HepG2 (cell line): ENCODE measurements at regions not wholly inside any gene's neighbourhood (a gene's known extent, or its start where the extent isn't known, plus 50 kb on each side); places are given as distances from the start of the nearest gene placed in this dataset.
A peak's percentile ranks its signal among the peaks of the same experiment; 100 is the strongest.

Experiments
- ATAC-seq: fragments of 200-7000 bp; cut with Tn5 transposase; 3 replicates; pipeline ENCODE4 v1.9.1; 2020; ENCODE audit warnings: mild to moderate bottlenecking, moderate library complexity
- BruUV-seq: library from RNA; stranded (reverse); fragments of 400-500 nt; replicated peaks from 2 replicates; lab custom pipeline; 2021; lab: Mats Ljungman, UMichigan
- CTCF ChIA-PET: fragments of 300-600 bp; formaldehyde crosslinking; extraction: SDS; loops from one replicate; lab custom pipeline; 2021; ENCODE audit warnings: low total read pairs, inconsistent platforms, low intra/inter-chr PET ratio; lab: Yijun Ruan, JAX
- POLR2A ChIA-PET: fragments of 350-600 bp; sonication (Branson Sonifier 250); formaldehyde crosslinking; loops from one replicate; lab custom pipeline; 2020; ENCODE audit warnings: antibody characterized with exemption, inconsistent platforms; lab: Yijun Ruan, JAX
- DNase-seq: peaks from one replicate; pipeline ENCODE4 v3.0.0-alpha.2; 2015; ENCODE audit warnings: low spot score
- FAIRE-seq: peaks from 3 replicates; lab custom pipeline; 2011; peaks lifted over from hg19 to GRCh38; lab: Jason Lieb, UNC
- H2AFZ ChIP-seq: one replicate; pipeline ENCODE4 v1.6.1; 2011; ENCODE audit warnings: low read length, inconsistent platforms
- H3K27ac ChIP-seq: fragments of 300-600 bp; 3 replicates; pipeline ENCODE4 v1.8.0; 2011; ENCODE audit warnings: mixed run types, mild to moderate bottlenecking, mixed read lengths, low read length, inconsistent platforms; ENCODE audit not compliant: insufficient read depth; ENCODE audit errors: extremely low read length
- H3K27me3 ChIP-seq, 2 experiments: fragments of 200-600 bp in 1 of 2; 2 replicates in 1 of 2; 3 replicates in 1 of 2; pipeline versions ENCODE4 v1.6.0 to v1.8.0; 2011; ENCODE audit warnings: low read length in 2 of 2, mild to moderate bottlenecking in 2 of 2, moderate library complexity in 2 of 2, inconsistent platforms in 1 of 2; ENCODE audit not compliant: insufficient read depth in 2 of 2, control insufficient read depth in 1 of 2
- H3K36me3 ChIP-seq, 2 experiments: fragments of 200-600 bp in 1 of 2; replicated peaks in 1 of 2; 2 replicates in 1 of 2; 3 replicates in 1 of 2; pipeline versions ENCODE4 v1.5.1 to v1.8.0; 2011; ENCODE audit warnings: low read length in 2 of 2, inconsistent platforms in 1 of 2; ENCODE audit not compliant: insufficient read depth in 2 of 2, control insufficient read depth in 1 of 2
- H3K4me1 ChIP-seq: 2 replicates; pipeline ENCODE4 v1.5.1; 2012; ENCODE audit warnings: low read length, inconsistent platforms; ENCODE audit not compliant: insufficient read depth
- H3K4me2 ChIP-seq: 2 replicates; pipeline ENCODE4 v1.6.0; 2011; ENCODE audit warnings: low read depth, low read length, inconsistent platforms
- H3K4me3 ChIP-seq, 3 experiments: fragments of 200-600 bp in 1 of 3; sonication (generic), shearing (Covaris generic) in 1 of 3; replicated peaks in 1 of 3; 2 replicates each; pipeline ENCODE4 v1.5.1; 2011 to 2016; ENCODE audit warnings: low read length in 3 of 3, inconsistent platforms in 2 of 3, low read depth in 2 of 3, mild to moderate bottlenecking in 2 of 3, control low read depth in 1 of 3, mixed read lengths in 1 of 3; ENCODE audit not compliant: insufficient read depth in 1 of 3
- H3K79me2 ChIP-seq: one replicate; pipeline ENCODE4 v1.6.1; 2011; ENCODE audit warnings: low read length, inconsistent platforms; ENCODE audit not compliant: insufficient read depth
- H3K9ac ChIP-seq: 2 replicates; pipeline ENCODE4 v1.6.0; 2011; ENCODE audit warnings: mild to moderate bottlenecking, low read depth, low read length, inconsistent platforms; ENCODE audit not compliant: insufficient read depth
- H3K9me3 ChIP-seq: 2 replicates; pipeline ENCODE4 v1.5.1; 2012; ENCODE audit warnings: mild to moderate bottlenecking, low read length
- H4K20me1 ChIP-seq: 2 replicates; pipeline ENCODE4 v1.6.0; 2011; ENCODE audit warnings: inconsistent platforms, mild to moderate bottlenecking, low read length, moderate library complexity; ENCODE audit not compliant: insufficient read depth
- ATAD3A ChIP-seq: sonication (generic); formaldehyde crosslinking; IDR thresholded peaks from 2 replicates; pipeline ENCODE4 v1.4.0; 2020; ENCODE audit warnings: missing genetic modification reagents
- ATF7 ChIP-seq, 2 experiments: fragments of 450-650 bp in 1 of 2; sonication (generic) in 1 of 2; formaldehyde crosslinking in 1 of 2; IDR thresholded peaks; 2 replicates each; pipeline versions ENCODE4 v1.4.0 to v1.6.1; 2016 to 2020; ENCODE audit warnings: antibody characterized with exemption in 1 of 2, mild to moderate bottlenecking in 1 of 2, missing genetic modification reagents in 1 of 2
- RBM39 ChIP-seq: fragments of 200-400 bp; formaldehyde crosslinking; IDR thresholded peaks from one replicate; pipeline ENCODE4 v1.6.1; 2018; ENCODE audit warnings: antibody characterized with exemption, mild to moderate bottlenecking, low read depth, low read length; ENCODE audit not compliant: poor library complexity, severe bottlenecking
- TEAD3 ChIP-seq: optimal IDR thresholded peaks from 2 replicates; pipeline ENCODE3; 2016; ENCODE audit warnings: borderline replicate concordance
- ZNF362 ChIP-seq: sonication (generic); formaldehyde crosslinking; IDR thresholded peaks from 2 replicates; pipeline ENCODE4 v1.4.0; 2020; ENCODE audit warnings: missing genetic modification reagents, mild to moderate bottlenecking, borderline replicate concordance
- WGBS: methylation state at CpG from one replicate; pipeline ENCODE4 v1.1.6; 2017; ENCODE audit warnings: low lambda C conversion rate; 5-methylcytosine and 5-hydroxymethylcytosine counted together
- in situ Hi-C: cut with HindIII; loops from 2 replicates; pipeline ENCODE4 v1.10.0; 2017; ENCODE audit warnings: low pct_unique_long_range_greater_than_20kb; ENCODE audit not compliant: extremely low pct_ligation_motif_present
- intact Hi-C: fragments of 100-400 bp; cut with micrococcal nuclease; formaldehyde crosslinking; loops from one replicate; pipeline ENCODE4 v1.10.0; 2022; ENCODE audit not compliant: unreplicated experiment

- Histone ChIP-seq H4K20me1 (no peaks in the 10 kb centered on the region), H3K4me3 (no peak overlapping the region), H3K27ac (no peak overlapping the region), H3K4me2 (0 out of 2 replicates have a peak overlapping the region, but pooled peaks have one; percentile 90), H3K79me2 (no peaks in the 10 kb centered on the region), H3K9ac (peak overlapping the region; percentile 76; the same call in 1 of the 2 replicates), H3K9me3 (no peaks in the 10 kb centered on the region), H2AFZ (no peak overlapping the region), H3K36me3 (no peaks in the 10 kb centered on the region), H3K27me3 (peaks cover 10 to 40% of the 10 kb centered on the region in 2 experiments; a peak in 4 of 5 replicates), H3K4me1 (peaks cover 93% of the 10 kb centered on the region)
- POLR2A ChIA-PET, result interaction anchor here (2.3 kb wide), 1 partner anchor 65 kb away, joined by 19 read pairs; no protein-coding TSS in a partner anchor
- 13% methylated on average over 2 of the region's 2 CpGs for WGBS
- no peak for TF ChIP-seq ZNF362 (CRISPR knock-in tag)
- TF ChIP-seq ATF7 (IDR thresholded peaks at IDR 0.05), result peak; percentile 73
- TF ChIP-seq ATF7 (CRISPR knock-in tag; IDR thresholded peaks at IDR 0.05), result no peak
- no peak for FAIRE-seq
- no peak for ATAC-seq
- intact Hi-C loops, result no loop called here
- DNase-seq, result no peak
- in situ Hi-C loops, result no loop called here
- CTCF ChIA-PET, result interaction anchor here (0.6 to 2.3 kb wide), 3 partner anchors 27 to 167 kb away, joined by 3 to 7 read pairs (median 4); no protein-coding TSS in a partner anchor
- BruUV-seq, result no TSS peak
Observed at GRCh38 chr6:41455410-41455809, 90.8 kb upstream of the FOXP4 start.

- Histone ChIP-seq H4K20me1 (no peaks in the 10 kb centered on the region), H3K4me1 (peaks cover 90% of the 10 kb centered on the region), H3K27me3 (peaks cover 10 to 36% of the 10 kb centered on the region in 2 experiments; a peak in 4 of 5 replicates), H3K4me3 (no peak overlapping the region), H3K9me3 (no peaks in the 10 kb centered on the region), H3K4me2 (peak overlapping the region; percentile 90), H2AFZ (no peak overlapping the region), H3K27ac (no peak overlapping the region), H3K36me3 (no peaks in the 10 kb centered on the region), H3K9ac (peak overlapping the region; percentile 76; the same call in 1 of the 2 replicates), H3K79me2 (no peaks in the 10 kb centered on the region)
- FAIRE-seq (no peak), ATAC-seq (no peak), DNase-seq (no peak)
- POLR2A ChIA-PET, result interaction anchor here (1.0 to 2.3 kb wide), 10 partner anchors 11 to 595 kb away, joined by 3 to 20 read pairs (median 4); partner anchors contain the start of genes FOXP4 and TAF8
- CTCF ChIA-PET, result interaction anchor here (0.6 to 2.3 kb wide), 3 partner anchors 28 to 167 kb away, joined by 3 to 7 read pairs (median 4); no protein-coding TSS in a partner anchor
- in situ Hi-C loops, result no loop called here
- intact Hi-C loops, result loop anchor here (1.0 kb wide), 2 partner anchors 28 to 87 kb away; no protein-coding TSS in a partner anchor
- 0% methylated on average over 4 of the region's 4 CpGs for WGBS
- TF ChIP-seq TEAD3 (CRISPR knock-in tag) (peak; percentile 8), ATAD3A (CRISPR knock-in tag) (no peak), RBM39 (peak; percentile 5)
- TF ChIP-seq, all 625 proteins: peak for 2
- no TSS peak for BruUV-seq
Observed at GRCh38 chr6:41455818-41456217, 90.4 kb upstream of the FOXP4 start.
